ENCODE measurements at regions not wholly inside any gene's neighbourhood (a gene's known extent, or its start where the extent isn't known, plus 50 kb on each side); places are given as distances from the start of the nearest gene placed in this dataset.

DNA sequence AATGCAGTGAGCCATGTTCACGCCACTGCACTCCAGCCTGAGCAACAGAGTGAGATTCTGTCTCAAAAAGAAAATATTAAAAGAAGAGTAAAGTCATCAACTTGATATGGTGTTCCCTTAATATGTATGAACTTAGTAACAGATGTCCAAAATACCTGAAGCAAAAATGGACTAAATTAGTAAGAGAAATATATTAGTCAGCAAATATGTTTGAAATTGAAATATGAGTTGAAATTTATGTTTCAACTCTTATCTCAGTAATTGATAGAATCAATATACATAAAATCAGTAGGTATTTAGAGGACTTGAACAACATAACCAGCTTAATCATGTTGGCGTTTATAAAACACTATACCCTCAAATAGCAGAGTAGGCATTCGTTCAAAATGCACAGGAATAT, 668.5 kb downstream of the ISL1 start:
- TF ChIP-seq, protein P1, sequence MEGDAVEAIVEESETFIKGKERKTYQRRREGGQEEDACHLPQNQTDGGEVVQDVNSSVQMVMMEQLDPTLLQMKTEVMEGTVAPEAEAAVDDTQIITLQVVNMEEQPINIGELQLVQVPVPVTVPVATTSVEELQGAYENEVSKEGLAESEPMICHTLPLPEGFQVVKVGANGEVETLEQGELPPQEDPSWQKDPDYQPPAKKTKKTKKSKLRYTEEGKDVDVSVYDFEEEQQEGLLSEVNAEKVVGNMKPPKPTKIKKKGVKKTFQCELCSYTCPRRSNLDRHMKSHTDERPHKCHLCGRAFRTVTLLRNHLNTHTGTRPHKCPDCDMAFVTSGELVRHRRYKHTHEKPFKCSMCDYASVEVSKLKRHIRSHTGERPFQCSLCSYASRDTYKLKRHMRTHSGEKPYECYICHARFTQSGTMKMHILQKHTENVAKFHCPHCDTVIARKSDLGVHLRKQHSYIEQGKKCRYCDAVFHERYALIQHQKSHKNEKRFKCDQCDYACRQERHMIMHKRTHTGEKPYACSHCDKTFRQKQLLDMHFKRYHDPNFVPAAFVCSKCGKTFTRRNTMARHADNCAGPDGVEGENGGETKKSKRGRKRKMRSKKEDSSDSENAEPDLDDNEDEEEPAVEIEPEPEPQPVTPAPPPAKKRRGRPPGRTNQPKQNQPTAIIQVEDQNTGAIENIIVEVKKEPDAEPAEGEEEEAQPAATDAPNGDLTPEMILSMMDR (conservative IDR thresholded peaks at IDR 0.05) = no peak
- no peak for TF ChIP-seq EZH2 (IDR thresholded peaks at IDR 0.05; ENCODE audit: low read depth)

Data from PC-9 (cell line).